Keratinocyte (primary cell): ENCODE measurements at regions not wholly inside any gene's neighbourhood (a gene's known extent, or its start where the extent isn't known, plus 50 kb on each side); places are given as distances from the start of the nearest gene placed in this dataset.

Source experiments
- DNase-seq: peaks from one replicate; pipeline ENCODE4 v3.0.0-alpha.2; 2011; ENCODE audit warnings: low read depth, missing footprints, low spot score
- FAIRE-seq: peaks from 2 replicates; lab custom pipeline; 2011; peaks lifted over from hg19 to GRCh38; lab: Jason Lieb, UNC
- H2AFZ ChIP-seq: 2 replicates; pipeline ENCODE4 v1.6.0; 2012; ENCODE audit warnings: low read length, control low read depth, inconsistent platforms; ENCODE audit not compliant: control insufficient read depth
- H3K27ac ChIP-seq: 2 replicates; pipeline ENCODE4 v1.5.1; 2011; ENCODE audit warnings: low read length; ENCODE audit not compliant: control insufficient read depth, insufficient read depth
- H3K27me3 ChIP-seq: 3 replicates; pipeline ENCODE4 v1.6.0; 2011; ENCODE audit warnings: low read length; ENCODE audit not compliant: control insufficient read depth, insufficient read depth; ENCODE audit errors: extremely low read depth
- H3K36me3 ChIP-seq, 2 experiments: 2 replicates in 1 of 2; 3 replicates in 1 of 2; pipeline ENCODE4 v1.5.1; 2011; ENCODE audit warnings: low read length in 2 of 2, mild to moderate bottlenecking in 1 of 2; ENCODE audit not compliant: control insufficient read depth in 2 of 2, insufficient read depth in 2 of 2; ENCODE audit errors: extremely low read depth in 1 of 2
- H3K4me1 ChIP-seq: 3 replicates; pipeline ENCODE4 v1.5.1; 2011; ENCODE audit warnings: low read length; ENCODE audit not compliant: control insufficient read depth, insufficient read depth; ENCODE audit errors: extremely low read depth
- H3K4me2 ChIP-seq: 3 replicates; pipeline ENCODE4 v1.6.0; 2011; ENCODE audit warnings: low read depth, low read length; ENCODE audit not compliant: control insufficient read depth, insufficient read depth; ENCODE audit errors: extremely low read depth
- H3K4me3 ChIP-seq, 3 experiments: fragments of 200-600 bp in 1 of 3; sonication (generic) in 1 of 3; 2 replicates in 2 of 3; 3 replicates in 1 of 3; pipeline ENCODE4 v1.5.1; 2011 to 2016; ENCODE audit warnings: low read length in 3 of 3, mild to moderate bottlenecking in 3 of 3, control low read depth in 2 of 3, inconsistent platforms in 1 of 3, low read depth in 1 of 3, mixed read lengths in 1 of 3, mixed run types in 1 of 3, moderate library complexity in 1 of 3; ENCODE audit not compliant: control insufficient read depth in 2 of 3, insufficient read depth in 2 of 3; ENCODE audit errors: extremely low read depth in 1 of 3
- H3K79me2 ChIP-seq: 2 replicates; pipeline ENCODE4 v1.6.0; 2012; ENCODE audit warnings: low read length; ENCODE audit not compliant: control insufficient read depth, insufficient read depth
- H3K9ac ChIP-seq: 3 replicates; pipeline ENCODE4 v1.6.0; 2011; ENCODE audit warnings: low read length; ENCODE audit not compliant: control insufficient read depth, insufficient read depth; ENCODE audit errors: extremely low read depth
- H3K9me1 ChIP-seq: 3 replicates; pipeline ENCODE4 v1.6.0; 2011; ENCODE audit warnings: low read length; ENCODE audit not compliant: control insufficient read depth, insufficient read depth; ENCODE audit errors: extremely low read depth
- H3K9me3 ChIP-seq: 2 replicates; pipeline ENCODE4 v1.5.1; 2012; ENCODE audit warnings: low read depth, low read length; ENCODE audit not compliant: control insufficient read depth
- H4K20me1 ChIP-seq: 3 replicates; pipeline ENCODE4 v1.6.0; 2011; ENCODE audit warnings: low read length; ENCODE audit not compliant: control insufficient read depth, insufficient read depth; ENCODE audit errors: extremely low read depth
- CTCF ChIP-seq, 3 experiments: IDR thresholded peaks in 1 of 3; conservative IDR thresholded peaks in 1 of 3; optimal IDR thresholded peaks in 1 of 3; 2 replicates in 2 of 3; 3 replicates in 1 of 3; pipeline versions ENCODE3 to v1.5.1; 2011; ENCODE audit warnings: low read length in 3 of 3, mild to moderate bottlenecking in 3 of 3, moderate library complexity in 2 of 3, control low read depth in 1 of 3, inconsistent platforms in 1 of 3; ENCODE audit not compliant: insufficient read depth in 2 of 3; ENCODE audit errors: extremely low read depth in 1 of 3
- EZH2 ChIP-seq: IDR thresholded peaks from one replicate; pipeline ENCODE4 v1.6.1; 2012; ENCODE audit warnings: inconsistent platforms, mild to moderate bottlenecking, low read length, moderate library complexity
- dilution Hi-C: fragments of 300-500 bp; cut with MboI; formaldehyde crosslinking; loops from one replicate; pipeline ENCODE4 v1.7.0; 2020; ENCODE audit warnings: low sequenced_read_pairs; ENCODE audit not compliant: extremely low pct_ligation_motif_present

- no peaks in the 10 kb centered on the region for H3K79me2 ChIP-seq
- no peaks in the 10 kb centered on the region for H4K20me1 ChIP-seq
- DNase-seq (no peak), FAIRE-seq (no peak)
- no peak overlapping the region for H3K4me2 ChIP-seq
- no peaks in the 10 kb centered on the region for H3K27me3 ChIP-seq
- H3K9ac ChIP-seq: no peak overlapping the region
- H3K4me1 ChIP-seq: no peaks in the 10 kb centered on the region
- no peak overlapping the region for H3K27ac ChIP-seq
- no peaks in the 10 kb centered on the region for H3K9me1 ChIP-seq
- H3K9me3 ChIP-seq: no peaks in the 10 kb centered on the region
- dilution Hi-C loops: no loop called here
- no peak overlapping the region for H3K4me3 ChIP-seq
- H2AFZ ChIP-seq: no peak overlapping the region
- no peaks in the 10 kb centered on the region for H3K36me3 ChIP-seq
- TF ChIP-seq CTCF (optimal IDR thresholded peaks at IDR 0.05 in 1 of 3, IDR thresholded peaks at IDR 0.05 in 1 of 3, conservative IDR thresholded peaks at IDR 0.05 in 1 of 3; ENCODE audit: extremely low read depth in 1 of 3, insufficient read depth in 2 of 3, low read length in 3 of 3): no peak
- TF ChIP-seq EZH2: no peak
These were observed 1167.8 kb upstream of the PCDH20 start for GRCh38 chr13:62583466-62583865.

GRCh38 chr13:62578402-62578801, 1162.8 kb upstream of the PCDH20 start:
- dilution Hi-C loops: no loop called here
- Histone ChIP-seq H3K9me1 (no peaks in the 10 kb centered on the region), H3K9me3 (no peaks in the 10 kb centered on the region), H3K4me3 (no peak overlapping the region), H3K9ac (no peak overlapping the region), H3K27me3 (no peaks in the 10 kb centered on the region), H3K79me2 (no peaks in the 10 kb centered on the region), H3K4me2 (no peak overlapping the region), H3K27ac (no peak overlapping the region), H3K4me1 (no peaks in the 10 kb centered on the region), H3K36me3 (no peaks in the 10 kb centered on the region), H4K20me1 (no peaks in the 10 kb centered on the region), H2AFZ (no peak overlapping the region)
- TF ChIP-seq EZH2 (no peak), CTCF (optimal IDR thresholded peaks at IDR 0.05 in 1 of 3, IDR thresholded peaks at IDR 0.05 in 1 of 3, conservative IDR thresholded peaks at IDR 0.05 in 1 of 3; ENCODE audit: extremely low read depth in 1 of 3, insufficient read depth in 2 of 3, low read length in 3 of 3) (no peak)
- DNase-seq: no peak
- no peak for FAIRE-seq
